VCaP (cell line): ENCODE measurements at regions not wholly inside any gene's neighbourhood (a gene's known extent, or its start where the extent isn't known, plus 50 kb on each side); places are given as distances from the start of the nearest gene placed in this dataset.

Source experiments
- H3K27ac ChIP-seq: fragments of 450-650 bp; 2 replicates; pipeline ENCODE4 v1.5.1; 2017
- TF ChIP-seq, protein P1 (sequence below): fragments of 450-650 bp; conservative IDR thresholded peaks from 2 replicates; pipeline ENCODE4 v1.5.1; 2017; ENCODE audit warnings: mild to moderate bottlenecking, moderate library complexity

DNA sequence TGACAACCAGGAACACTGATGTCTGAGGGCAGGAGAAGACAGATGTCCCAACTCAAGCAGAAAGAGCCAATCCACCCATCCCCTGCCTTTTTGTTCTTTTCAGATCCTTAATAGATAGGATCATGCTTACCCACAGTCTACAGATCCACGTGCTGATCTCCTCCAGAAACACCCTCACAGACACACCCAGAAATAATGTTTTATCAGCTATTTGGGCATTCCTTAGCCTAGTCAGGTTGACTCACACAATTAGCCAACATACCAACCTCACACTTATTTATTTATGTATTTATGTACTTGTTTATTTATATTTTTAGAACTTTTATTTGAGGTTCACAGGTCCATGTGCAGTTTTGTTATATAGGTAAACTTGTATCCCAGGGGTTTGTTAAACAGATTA is 151.5 kb upstream of the IL12B start:
- no peak overlapping the region for H3K27ac ChIP-seq
- TF ChIP-seq, protein P1, sequence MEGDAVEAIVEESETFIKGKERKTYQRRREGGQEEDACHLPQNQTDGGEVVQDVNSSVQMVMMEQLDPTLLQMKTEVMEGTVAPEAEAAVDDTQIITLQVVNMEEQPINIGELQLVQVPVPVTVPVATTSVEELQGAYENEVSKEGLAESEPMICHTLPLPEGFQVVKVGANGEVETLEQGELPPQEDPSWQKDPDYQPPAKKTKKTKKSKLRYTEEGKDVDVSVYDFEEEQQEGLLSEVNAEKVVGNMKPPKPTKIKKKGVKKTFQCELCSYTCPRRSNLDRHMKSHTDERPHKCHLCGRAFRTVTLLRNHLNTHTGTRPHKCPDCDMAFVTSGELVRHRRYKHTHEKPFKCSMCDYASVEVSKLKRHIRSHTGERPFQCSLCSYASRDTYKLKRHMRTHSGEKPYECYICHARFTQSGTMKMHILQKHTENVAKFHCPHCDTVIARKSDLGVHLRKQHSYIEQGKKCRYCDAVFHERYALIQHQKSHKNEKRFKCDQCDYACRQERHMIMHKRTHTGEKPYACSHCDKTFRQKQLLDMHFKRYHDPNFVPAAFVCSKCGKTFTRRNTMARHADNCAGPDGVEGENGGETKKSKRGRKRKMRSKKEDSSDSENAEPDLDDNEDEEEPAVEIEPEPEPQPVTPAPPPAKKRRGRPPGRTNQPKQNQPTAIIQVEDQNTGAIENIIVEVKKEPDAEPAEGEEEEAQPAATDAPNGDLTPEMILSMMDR = no peak

DNA sequence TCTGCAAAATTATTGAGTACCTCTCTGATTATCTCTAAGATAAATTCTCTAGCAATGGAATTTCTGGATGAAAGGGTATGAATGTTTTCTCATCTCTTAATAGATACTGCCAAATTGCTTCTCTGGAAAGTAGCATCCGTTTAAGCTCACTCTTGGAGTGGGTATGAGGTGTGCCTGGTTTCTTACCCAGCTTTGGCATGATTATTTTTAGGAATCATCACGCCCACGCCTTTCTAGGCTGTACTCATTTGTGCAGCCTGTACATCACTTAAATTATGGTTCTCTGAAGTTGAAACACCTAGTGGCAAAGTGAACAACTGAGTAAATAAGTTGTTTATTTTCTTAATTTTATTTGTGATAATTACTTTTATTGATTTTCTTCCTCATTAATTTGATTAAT is 156.5 kb upstream of the IL12B start:
- TF ChIP-seq, protein P1 = no peak
- no peak overlapping the region for H3K27ac ChIP-seq

DNA sequence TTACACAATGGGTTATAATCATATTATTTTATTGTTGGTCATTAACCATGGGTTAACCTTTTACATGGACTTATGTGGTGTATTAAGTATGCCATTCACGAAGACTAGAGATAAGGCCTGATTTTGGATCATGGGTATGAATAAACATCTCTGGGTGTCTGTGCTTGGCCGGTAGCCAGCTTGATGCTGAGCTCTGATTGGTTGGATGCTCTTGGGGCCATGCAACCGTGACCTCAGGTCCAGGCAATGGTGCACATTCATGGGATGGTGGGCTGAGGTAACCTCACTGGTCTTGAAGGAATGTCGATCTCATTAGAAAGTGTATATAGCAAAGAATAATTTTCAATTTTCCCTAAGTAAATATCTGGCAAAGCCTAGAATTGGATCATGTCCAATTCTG is 158.2 kb upstream of the IL12B start:
- TF ChIP-seq, protein P1 = no peak
- H3K27ac ChIP-seq = no peak overlapping the region

DNA sequence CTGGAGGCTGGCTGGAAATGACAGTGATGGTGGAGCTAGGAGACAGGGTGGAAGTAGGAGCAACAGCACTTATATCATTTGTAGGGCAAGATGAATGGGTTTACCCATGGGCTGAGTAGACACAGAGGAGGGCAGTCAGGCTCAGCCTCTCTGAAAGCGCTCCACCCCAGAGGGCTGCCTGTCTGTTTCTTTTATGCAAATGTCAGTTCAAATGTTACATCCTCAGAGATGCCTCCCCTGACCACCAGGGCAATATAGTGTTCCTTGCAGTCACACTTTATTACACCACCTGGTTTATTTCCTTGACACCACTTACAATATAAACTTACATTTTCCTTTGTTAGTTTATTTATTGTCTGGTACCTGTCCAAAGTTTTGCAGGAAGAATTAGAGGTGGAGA is 159.5 kb upstream of the IL12B start:
- TF ChIP-seq, protein P1 = no peak

DNA sequence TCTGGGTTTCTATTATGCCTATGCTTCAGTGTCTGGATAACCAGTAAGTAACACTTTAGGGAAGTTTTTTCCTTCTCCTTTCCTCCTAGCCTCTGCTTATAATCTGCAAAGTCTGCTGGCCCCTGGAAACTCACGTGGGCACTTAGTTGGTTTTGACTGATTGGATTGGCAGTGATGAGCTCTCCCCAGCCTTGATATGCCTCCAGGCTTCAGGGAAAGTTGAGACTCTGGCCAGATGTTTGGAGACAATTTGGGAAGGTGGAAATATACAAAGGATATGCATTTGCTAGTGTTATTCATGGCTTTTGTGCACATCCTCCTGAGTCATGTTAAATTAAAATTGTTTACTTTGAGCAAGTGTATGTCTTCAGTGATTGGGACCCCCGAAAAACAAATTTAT is 160.2 kb upstream of the IL12B start:
- TF ChIP-seq, protein P1 = no peak
- H3K27ac ChIP-seq = no peak overlapping the region

More for the DNA sequence above, 159.5 kb upstream of the IL12B start:
- no peak overlapping the region for H3K27ac ChIP-seq

DNA sequence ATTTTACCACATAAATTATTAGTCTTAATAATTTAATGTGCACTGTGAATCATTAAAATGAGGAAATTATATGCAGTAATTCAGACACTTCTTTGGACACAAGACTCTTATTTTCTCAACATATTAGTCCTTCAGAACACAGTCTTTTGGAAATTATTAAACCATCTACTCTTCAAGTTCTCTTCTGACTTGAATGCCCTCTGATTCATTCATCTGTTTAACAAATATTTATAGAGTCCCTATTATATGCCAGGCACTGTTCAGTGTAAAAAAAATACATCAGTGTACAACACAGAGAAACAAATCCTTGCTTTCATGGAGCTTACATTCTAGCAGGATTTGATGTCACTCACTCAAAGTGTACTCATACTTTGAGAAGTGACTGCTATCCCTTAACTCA is 163.4 kb upstream of the IL12B start:
- TF ChIP-seq, protein P1 = no peak
- no peak overlapping the region for H3K27ac ChIP-seq

DNA sequence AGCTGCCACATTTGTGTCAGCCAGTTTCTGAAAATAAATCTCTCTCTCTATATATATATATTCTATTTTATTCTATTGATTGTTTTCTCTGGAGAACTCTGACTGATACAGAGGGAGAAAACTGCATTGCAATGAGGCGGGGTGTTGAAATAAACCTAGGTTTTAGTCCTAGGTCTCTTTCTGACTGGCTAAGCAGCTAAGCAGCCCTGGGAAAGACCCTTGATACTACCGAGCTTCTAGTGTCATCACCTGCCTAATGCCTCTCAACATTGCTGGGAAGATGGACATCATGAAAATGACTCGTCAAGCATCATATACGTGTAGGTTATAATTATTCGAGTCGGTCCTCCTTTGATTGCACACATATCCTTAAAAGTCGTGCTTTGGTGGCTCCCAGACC is 166.5 kb upstream of the IL12B start:
- no peak overlapping the region for H3K27ac ChIP-seq
- TF ChIP-seq, protein P1 = no peak

DNA sequence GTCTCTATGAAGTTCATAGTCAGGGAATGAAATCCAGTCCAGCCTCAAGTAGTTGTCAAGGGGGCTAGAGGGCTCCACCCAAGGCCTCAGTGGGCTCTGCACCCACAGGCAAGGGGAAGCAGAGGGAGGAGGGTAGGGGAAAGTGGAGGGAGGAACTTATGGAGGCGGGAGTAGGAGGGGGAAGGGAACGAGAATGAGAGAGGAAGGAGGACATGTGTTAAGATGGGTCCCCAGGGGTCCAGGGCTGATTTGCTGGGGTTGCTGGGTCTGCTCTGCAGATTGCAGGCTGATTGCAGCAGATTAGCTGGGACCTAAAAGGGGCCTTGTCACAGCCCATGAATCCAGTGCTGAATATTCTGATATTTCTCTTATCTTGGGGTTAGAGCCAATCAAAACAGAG is 166.9 kb upstream of the IL12B start:
- no peak overlapping the region for H3K27ac ChIP-seq
- TF ChIP-seq, protein P1 = no peak
